Testis (tissue), 2 donors: ENCODE measurements at regions not wholly inside any gene's neighbourhood (a gene's known extent, or its start where the extent isn't known, plus 50 kb on each side); places are given as distances from the start of the nearest gene placed in this dataset.

Experiments
- POLR2A ChIP-seq: fragments of 450-650 bp; IDR thresholded peaks from one replicate; pipeline ENCODE4 v1.6.1; 2017; ENCODE audit warnings: antibody characterized with exemption, mild to moderate bottlenecking, moderate library complexity
- TF ChIP-seq, protein P1 (sequence below), 3 experiments: fragments of 450-650 bp in 2 of 3; fragments of 200-600 bp in 1 of 3; sonication (generic) in 1 of 3; IDR thresholded peaks; one replicate each; pipeline ENCODE4 v1.5.1; 2016 to 2019; ENCODE audit warnings: antibody characterized with exemption in 3 of 3, mild to moderate bottlenecking in 2 of 3, moderate library complexity in 1 of 3

- TF ChIP-seq, protein P1, sequence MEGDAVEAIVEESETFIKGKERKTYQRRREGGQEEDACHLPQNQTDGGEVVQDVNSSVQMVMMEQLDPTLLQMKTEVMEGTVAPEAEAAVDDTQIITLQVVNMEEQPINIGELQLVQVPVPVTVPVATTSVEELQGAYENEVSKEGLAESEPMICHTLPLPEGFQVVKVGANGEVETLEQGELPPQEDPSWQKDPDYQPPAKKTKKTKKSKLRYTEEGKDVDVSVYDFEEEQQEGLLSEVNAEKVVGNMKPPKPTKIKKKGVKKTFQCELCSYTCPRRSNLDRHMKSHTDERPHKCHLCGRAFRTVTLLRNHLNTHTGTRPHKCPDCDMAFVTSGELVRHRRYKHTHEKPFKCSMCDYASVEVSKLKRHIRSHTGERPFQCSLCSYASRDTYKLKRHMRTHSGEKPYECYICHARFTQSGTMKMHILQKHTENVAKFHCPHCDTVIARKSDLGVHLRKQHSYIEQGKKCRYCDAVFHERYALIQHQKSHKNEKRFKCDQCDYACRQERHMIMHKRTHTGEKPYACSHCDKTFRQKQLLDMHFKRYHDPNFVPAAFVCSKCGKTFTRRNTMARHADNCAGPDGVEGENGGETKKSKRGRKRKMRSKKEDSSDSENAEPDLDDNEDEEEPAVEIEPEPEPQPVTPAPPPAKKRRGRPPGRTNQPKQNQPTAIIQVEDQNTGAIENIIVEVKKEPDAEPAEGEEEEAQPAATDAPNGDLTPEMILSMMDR (IDR thresholded peaks at IDR 0.05), result no peak
- TF ChIP-seq POLR2A, result no peak
Observed at GRCh38 chr5:51227963-51228470, 155.2 kb upstream of the ISL1 start.
